Lower leg skin (tissue), 3 donors: ENCODE measurements at regions not wholly inside any gene's neighbourhood (a gene's known extent, or its start where the extent isn't known, plus 50 kb on each side); places are given as distances from the start of the nearest gene placed in this dataset.

Source experiments
- POLR2A ChIP-seq, 2 donors: fragments of 450-650 bp; IDR thresholded peaks; one replicate each; pipeline ENCODE4 v1.6.1; 2016 to 2017; ENCODE audit warnings: antibody characterized with exemption in 2 of 2, mild to moderate bottlenecking in 1 of 2, moderate library complexity in 1 of 2
- TF ChIP-seq, protein P1 (sequence below), 3 donors: fragments of 450-650 bp; IDR thresholded peaks; one replicate each; pipeline ENCODE4 v1.5.1; 2016; ENCODE audit warnings: antibody characterized with exemption in 3 of 3, mild to moderate bottlenecking in 3 of 3, moderate library complexity in 2 of 3

DNA sequence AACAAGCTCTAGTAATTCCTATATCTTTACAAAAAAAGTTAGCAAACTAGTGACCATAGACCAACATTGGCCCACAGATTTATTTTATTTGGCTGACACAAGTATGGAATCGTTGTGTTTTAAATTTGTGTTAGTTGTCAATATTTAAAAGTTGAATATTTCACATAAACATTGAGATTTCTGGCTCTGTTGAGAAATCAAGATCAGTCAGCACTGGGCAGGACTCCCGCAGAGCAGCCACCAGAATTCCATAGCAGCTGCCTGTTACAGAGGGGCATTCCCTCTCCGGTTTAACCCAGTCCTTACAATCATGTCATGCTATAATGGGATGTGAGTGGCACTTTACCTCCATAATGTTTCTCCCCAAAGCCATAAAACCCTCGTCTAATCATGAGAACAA lies 79.2 kb upstream of the NRIP1 start:
- TF ChIP-seq, protein P1, sequence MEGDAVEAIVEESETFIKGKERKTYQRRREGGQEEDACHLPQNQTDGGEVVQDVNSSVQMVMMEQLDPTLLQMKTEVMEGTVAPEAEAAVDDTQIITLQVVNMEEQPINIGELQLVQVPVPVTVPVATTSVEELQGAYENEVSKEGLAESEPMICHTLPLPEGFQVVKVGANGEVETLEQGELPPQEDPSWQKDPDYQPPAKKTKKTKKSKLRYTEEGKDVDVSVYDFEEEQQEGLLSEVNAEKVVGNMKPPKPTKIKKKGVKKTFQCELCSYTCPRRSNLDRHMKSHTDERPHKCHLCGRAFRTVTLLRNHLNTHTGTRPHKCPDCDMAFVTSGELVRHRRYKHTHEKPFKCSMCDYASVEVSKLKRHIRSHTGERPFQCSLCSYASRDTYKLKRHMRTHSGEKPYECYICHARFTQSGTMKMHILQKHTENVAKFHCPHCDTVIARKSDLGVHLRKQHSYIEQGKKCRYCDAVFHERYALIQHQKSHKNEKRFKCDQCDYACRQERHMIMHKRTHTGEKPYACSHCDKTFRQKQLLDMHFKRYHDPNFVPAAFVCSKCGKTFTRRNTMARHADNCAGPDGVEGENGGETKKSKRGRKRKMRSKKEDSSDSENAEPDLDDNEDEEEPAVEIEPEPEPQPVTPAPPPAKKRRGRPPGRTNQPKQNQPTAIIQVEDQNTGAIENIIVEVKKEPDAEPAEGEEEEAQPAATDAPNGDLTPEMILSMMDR (IDR thresholded peaks at IDR 0.05): no peak
- TF ChIP-seq POLR2A (IDR thresholded peaks at IDR 0.05): no peak
